ENCODE measurements at regions not wholly inside any gene's neighbourhood (a gene's known extent, or its start where the extent isn't known, plus 50 kb on each side); places are given as distances from the start of the nearest gene placed in this dataset.

- no peak for DNase-seq (ENCODE audit: low read depth, low spot score)
- no peak overlapping the region for H3K27ac ChIP-seq
These were observed 52.0 kb upstream of the CCDC63 start for GRCh38 chr12:110794623-110795280.

DNA sequence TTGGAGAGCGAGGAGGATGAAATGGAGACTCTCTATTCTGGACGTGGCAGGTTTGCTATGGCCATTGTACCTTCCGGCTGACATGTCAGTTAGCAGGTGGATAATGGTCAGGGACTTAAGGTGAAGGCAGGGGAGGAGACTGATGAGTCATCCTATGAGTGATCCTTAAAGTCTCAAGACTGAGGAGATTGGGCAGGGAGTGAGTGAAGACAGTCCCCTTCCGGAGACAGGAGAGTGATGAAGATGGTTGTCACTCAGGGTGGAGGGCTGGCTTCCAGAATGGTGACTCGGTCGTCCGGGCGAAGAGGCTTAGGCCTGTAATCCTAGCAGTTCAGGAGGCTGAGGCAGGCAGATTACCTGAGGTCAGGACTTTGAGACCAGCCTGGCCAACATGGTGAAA is 49.8 kb upstream of the CCDC63 start:
- peak; percentile 64 for DNase-seq (ENCODE audit: low read depth, low spot score)
- peak overlapping the region; percentile 26 for H3K27ac ChIP-seq
